Cardiac muscle cell (in vitro differentiated cells and primary cell): ENCODE measurements at regions not wholly inside any gene's neighbourhood (a gene's known extent, or its start where the extent isn't known, plus 50 kb on each side); places are given as distances from the start of the nearest gene placed in this dataset.

ENCODE experiments used
- DNase-seq, 2 donors: peaks; one replicate each; pipeline versions ENCODE4 v3.0.0 to v3.0.0-alpha.2; 2010 to 2017; ENCODE audit warnings: low read depth in 1 of 2, low spot score in 1 of 2
- H3K27ac ChIP-seq: fragments of 200-600 bp; sonication (generic); 2 replicates; pipeline ENCODE4 v1.5.1; 2016
- H3K27me3 ChIP-seq: fragments of 200-600 bp; sonication (generic); 2 replicates; pipeline ENCODE4 v1.6.0; 2016; ENCODE audit warnings: control low read depth
- H3K36me3 ChIP-seq: fragments of 200-600 bp; sonication (generic); 2 replicates; pipeline ENCODE4 v1.5.1; 2016; ENCODE audit warnings: control low read depth
- H3K4me1 ChIP-seq: fragments of 200-600 bp; sonication (generic); 2 replicates; pipeline ENCODE4 v1.8.1; 2017; ENCODE audit warnings: low read depth, mild to moderate bottlenecking, mixed run types
- H3K4me3 ChIP-seq: fragments of 200-600 bp; sonication (generic); 2 replicates; pipeline ENCODE4 v1.5.1; 2016; ENCODE audit warnings: mild to moderate bottlenecking
- H3K9me3 ChIP-seq: fragments of 200-600 bp; sonication (generic); 2 replicates; pipeline ENCODE4 v1.5.1; 2017; ENCODE audit warnings: low read depth, mild to moderate bottlenecking, control low read depth
- TF ChIP-seq, protein P1 (sequence below): IDR thresholded peaks from 2 replicates; pipeline ENCODE4 v1.5.1; 2012; ENCODE audit warnings: low read depth, mild to moderate bottlenecking, low read length

DNA sequence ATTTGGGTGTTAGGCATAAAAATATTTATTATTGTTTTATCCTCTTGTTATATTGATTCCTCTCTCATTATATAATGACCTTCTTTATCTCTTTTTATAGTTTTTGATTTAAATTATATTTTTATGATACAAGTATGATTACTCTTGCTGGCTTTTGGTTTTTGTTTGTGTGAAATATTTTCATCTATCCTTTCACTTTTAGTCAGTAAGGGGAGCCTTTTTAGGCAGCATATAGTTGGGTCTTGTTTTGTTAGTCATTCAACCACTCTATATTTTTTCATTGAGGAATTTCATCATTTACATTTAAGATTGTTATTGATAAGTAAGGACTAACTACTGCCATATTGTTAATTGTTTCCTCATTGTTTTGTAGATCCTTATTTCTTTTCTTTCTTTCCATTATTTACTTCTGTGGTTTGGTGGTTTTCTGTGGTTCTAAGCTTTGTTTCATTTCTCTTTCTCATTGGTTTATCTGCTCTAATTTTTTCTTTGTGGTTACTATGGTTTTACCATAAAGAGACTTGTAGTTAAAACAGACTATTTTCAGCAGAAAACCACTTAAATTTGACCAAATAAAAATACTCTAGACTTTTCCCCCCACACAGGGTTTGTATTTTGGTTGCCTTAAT, 593.1 kb downstream of the NUF2 start:
- H3K36me3 ChIP-seq: no peaks in the 10 kb centered on the region
- H3K9me3 ChIP-seq: no peaks in the 10 kb centered on the region
- H3K27ac ChIP-seq: no peak overlapping the region
- H3K27me3 ChIP-seq: no peaks in the 10 kb centered on the region
- H3K4me1 ChIP-seq: no peaks in the 10 kb centered on the region
- DNase-seq: no peak
- TF ChIP-seq, protein P1, sequence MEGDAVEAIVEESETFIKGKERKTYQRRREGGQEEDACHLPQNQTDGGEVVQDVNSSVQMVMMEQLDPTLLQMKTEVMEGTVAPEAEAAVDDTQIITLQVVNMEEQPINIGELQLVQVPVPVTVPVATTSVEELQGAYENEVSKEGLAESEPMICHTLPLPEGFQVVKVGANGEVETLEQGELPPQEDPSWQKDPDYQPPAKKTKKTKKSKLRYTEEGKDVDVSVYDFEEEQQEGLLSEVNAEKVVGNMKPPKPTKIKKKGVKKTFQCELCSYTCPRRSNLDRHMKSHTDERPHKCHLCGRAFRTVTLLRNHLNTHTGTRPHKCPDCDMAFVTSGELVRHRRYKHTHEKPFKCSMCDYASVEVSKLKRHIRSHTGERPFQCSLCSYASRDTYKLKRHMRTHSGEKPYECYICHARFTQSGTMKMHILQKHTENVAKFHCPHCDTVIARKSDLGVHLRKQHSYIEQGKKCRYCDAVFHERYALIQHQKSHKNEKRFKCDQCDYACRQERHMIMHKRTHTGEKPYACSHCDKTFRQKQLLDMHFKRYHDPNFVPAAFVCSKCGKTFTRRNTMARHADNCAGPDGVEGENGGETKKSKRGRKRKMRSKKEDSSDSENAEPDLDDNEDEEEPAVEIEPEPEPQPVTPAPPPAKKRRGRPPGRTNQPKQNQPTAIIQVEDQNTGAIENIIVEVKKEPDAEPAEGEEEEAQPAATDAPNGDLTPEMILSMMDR: no peak
- H3K4me3 ChIP-seq: no peak overlapping the region

- Histone ChIP-seq H3K27me3 (no peaks in the 10 kb centered on the region), H3K27ac (no peak overlapping the region), H3K4me1 (no peaks in the 10 kb centered on the region), H3K9me3 (no peaks in the 10 kb centered on the region), H3K36me3 (no peaks in the 10 kb centered on the region), H3K4me3 (no peak overlapping the region)
- TF ChIP-seq, protein P1: no peak
- no peak for DNase-seq
These were observed 601.0 kb downstream of the NUF2 start for GRCh38 chr1:163922743-163923201.

DNA sequence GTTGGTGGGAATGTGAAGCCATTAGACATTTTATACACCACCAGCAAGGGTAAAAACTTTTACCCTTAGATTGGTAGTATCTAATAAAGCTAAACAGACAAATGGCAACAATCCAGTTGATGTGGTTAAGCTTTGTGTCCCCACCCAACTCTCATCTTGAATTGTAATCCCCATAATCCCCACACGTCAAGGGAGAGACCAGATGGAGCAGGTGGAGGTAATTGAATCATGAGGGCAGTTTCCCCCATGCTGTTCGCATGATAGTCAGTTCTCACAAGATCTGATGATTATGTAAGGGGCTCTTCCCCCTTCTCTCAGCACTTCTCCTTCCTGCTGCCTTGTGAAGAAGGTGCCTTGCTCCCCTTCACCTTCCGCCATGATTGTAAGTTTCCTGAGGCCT, 602.3 kb downstream of the NUF2 start:
- no peaks in the 10 kb centered on the region for H3K27me3 ChIP-seq
- H3K9me3 ChIP-seq: no peaks in the 10 kb centered on the region
- TF ChIP-seq, protein P1: no peak
- no peak overlapping the region for H3K4me3 ChIP-seq
- H3K4me1 ChIP-seq: no peaks in the 10 kb centered on the region
- no peak overlapping the region for H3K27ac ChIP-seq
- DNase-seq: no peak
- H3K36me3 ChIP-seq: no peaks in the 10 kb centered on the region

DNA sequence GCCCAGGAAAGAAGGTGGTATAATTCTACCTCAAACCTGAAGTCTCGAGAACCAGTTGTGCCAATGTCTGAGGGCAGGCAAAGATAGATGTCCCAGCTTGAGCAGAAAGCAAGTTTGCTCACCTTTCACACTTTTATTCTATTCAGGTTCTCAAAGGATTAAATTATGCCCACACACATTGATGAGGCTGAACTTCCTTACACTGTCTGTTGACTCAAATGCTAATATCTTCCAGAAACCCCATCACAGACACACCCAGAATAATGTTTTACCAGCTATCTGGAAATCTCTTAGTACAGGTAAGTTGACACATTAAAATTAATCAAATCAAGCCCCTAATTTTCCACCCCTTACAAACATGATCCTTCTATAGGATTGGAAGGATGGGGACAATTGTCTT, 605.7 kb downstream of the NUF2 start:
- H3K27ac ChIP-seq: no peak overlapping the region
- no peaks in the 10 kb centered on the region for H3K27me3 ChIP-seq
- no peak for DNase-seq
- TF ChIP-seq, protein P1: no peak
- H3K36me3 ChIP-seq: no peaks in the 10 kb centered on the region
- no peaks in the 10 kb centered on the region for H3K9me3 ChIP-seq
- H3K4me3 ChIP-seq: no peak overlapping the region
- H3K4me1 ChIP-seq: no peaks in the 10 kb centered on the region

DNA sequence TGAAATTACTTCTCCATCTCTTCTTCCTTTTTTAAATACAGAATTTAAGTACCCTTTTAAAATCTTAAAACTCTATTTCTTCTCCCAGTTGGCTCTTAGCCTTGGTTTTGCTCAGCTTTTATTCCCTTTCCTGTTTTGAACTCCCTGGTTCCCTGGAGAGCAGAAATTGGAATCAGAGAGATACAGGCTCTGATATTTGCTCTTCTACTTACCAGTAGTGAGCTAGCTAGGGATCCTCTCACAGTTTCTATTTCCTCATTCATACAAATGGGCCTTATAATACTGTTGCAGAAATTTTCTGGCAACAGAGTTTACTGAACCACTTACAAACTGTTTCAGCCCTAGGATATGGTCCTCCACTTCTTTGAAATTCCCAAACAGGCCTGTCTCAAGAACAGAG, 606.3 kb downstream of the NUF2 start:
- Histone ChIP-seq H3K4me1 (no peaks in the 10 kb centered on the region), H3K36me3 (no peaks in the 10 kb centered on the region), H3K9me3 (no peaks in the 10 kb centered on the region), H3K27me3 (no peaks in the 10 kb centered on the region), H3K27ac (no peak overlapping the region), H3K4me3 (no peak overlapping the region)
- TF ChIP-seq, protein P1: no peak
- no peak for DNase-seq
